Cardiac muscle cell (in vitro differentiated cells and primary cell): ENCODE measurements at regions not wholly inside any gene's neighbourhood (a gene's known extent, or its start where the extent isn't known, plus 50 kb on each side); places are given as distances from the start of the nearest gene placed in this dataset.
A peak's percentile ranks its signal among the peaks of the same experiment; 100 is the strongest.
"Not testable (repeated sequence)": the region's sequence is repeated elsewhere in the genome, so short reads cannot be mapped to it uniquely, and the experiment has no call there.

Experiments used
- DNase-seq, 2 donors: peaks; one replicate each; pipeline versions ENCODE4 v3.0.0 to v3.0.0-alpha.2; 2010 to 2017; ENCODE audit warnings: low read depth in 1 of 2, low spot score in 1 of 2
- H3K27ac ChIP-seq: fragments of 200-600 bp; sonication (generic); 2 replicates; pipeline ENCODE4 v1.5.1; 2016
- H3K27me3 ChIP-seq: fragments of 200-600 bp; sonication (generic); 2 replicates; pipeline ENCODE4 v1.6.0; 2016; ENCODE audit warnings: control low read depth
- H3K36me3 ChIP-seq: fragments of 200-600 bp; sonication (generic); 2 replicates; pipeline ENCODE4 v1.5.1; 2016; ENCODE audit warnings: control low read depth
- H3K4me1 ChIP-seq: fragments of 200-600 bp; sonication (generic); 2 replicates; pipeline ENCODE4 v1.8.1; 2017; ENCODE audit warnings: low read depth, mild to moderate bottlenecking, mixed run types
- H3K4me3 ChIP-seq: fragments of 200-600 bp; sonication (generic); 2 replicates; pipeline ENCODE4 v1.5.1; 2016; ENCODE audit warnings: mild to moderate bottlenecking
- H3K9me3 ChIP-seq: fragments of 200-600 bp; sonication (generic); 2 replicates; pipeline ENCODE4 v1.5.1; 2017; ENCODE audit warnings: low read depth, mild to moderate bottlenecking, control low read depth
- CTCF ChIP-seq: IDR thresholded peaks from 2 replicates; pipeline ENCODE4 v1.5.1; 2012; ENCODE audit warnings: low read depth, mild to moderate bottlenecking, low read length

GRCh38 chr14:85063747-85064146 lies 466.2 kb upstream of the FLRT2 start:
- no peak overlapping the region for H3K4me3 ChIP-seq
- H3K4me1 ChIP-seq, result no peaks in the 10 kb centered on the region
- no peaks in the 10 kb centered on the region for H3K27me3 ChIP-seq
- TF ChIP-seq CTCF, result no peak
- no peaks in the 10 kb centered on the region for H3K36me3 ChIP-seq
- DNase-seq, result no peak
- no peaks in the 10 kb centered on the region for H3K9me3 ChIP-seq
- no peak overlapping the region for H3K27ac ChIP-seq

GRCh38 chr14:85071447-85071846 lies 458.5 kb upstream of the FLRT2 start:
- no peaks in the 10 kb centered on the region for H3K36me3 ChIP-seq
- H3K27me3 ChIP-seq, result no peaks in the 10 kb centered on the region
- no peak overlapping the region for H3K4me3 ChIP-seq
- DNase-seq, result peak in 1 of 2 donors; percentile 11
- no peak overlapping the region for H3K27ac ChIP-seq
- no peaks in the 10 kb centered on the region for H3K4me1 ChIP-seq
- H3K9me3 ChIP-seq, result no peaks in the 10 kb centered on the region
- no peak for TF ChIP-seq CTCF

GRCh38 chr14:85074955-85075354 lies 455.0 kb upstream of the FLRT2 start:
- Histone ChIP-seq H3K9me3 (no peaks in the 10 kb centered on the region), H3K4me1 (no peaks in the 10 kb centered on the region), H3K27ac (no peak overlapping the region), H3K36me3 (no peaks in the 10 kb centered on the region), H3K4me3 (no peak overlapping the region), H3K27me3 (no peaks in the 10 kb centered on the region)
- TF ChIP-seq CTCF, result no peak
- no peak for DNase-seq

- Histone ChIP-seq H3K9me3 (no peaks in the 10 kb centered on the region), H3K4me1 (peaks cover 9% of the 10 kb centered on the region), H3K27me3 (no peaks in the 10 kb centered on the region), H3K4me3 (no peak overlapping the region), H3K27ac (no peak overlapping the region), H3K36me3 (no peaks in the 10 kb centered on the region)
- no peak for TF ChIP-seq CTCF
- no peak for DNase-seq
These were observed 454.1 kb upstream of the FLRT2 start for GRCh38 chr14:85075694-85076476.

GRCh38 chr14:85077716-85078115 lies 452.2 kb upstream of the FLRT2 start:
- H3K27me3 ChIP-seq, H3K9me3 ChIP-seq, H3K36me3 ChIP-seq, H3K27ac ChIP-seq, DNase-seq, H3K4me3 ChIP-seq: not testable (repeated sequence)
- peaks cover 13% of the 10 kb centered on the region for H3K4me1 ChIP-seq

GRCh38 chr14:85079842-85080730 lies 449.9 kb upstream of the FLRT2 start:
- no peak for TF ChIP-seq CTCF
- no peaks in the 10 kb centered on the region for H3K9me3 ChIP-seq
- H3K4me1 ChIP-seq, result peaks cover 13% of the 10 kb centered on the region
- DNase-seq, result peak in 1 of 2 donors; percentile 34
- H3K4me3 ChIP-seq, result no peak overlapping the region
- H3K27me3 ChIP-seq, result no peaks in the 10 kb centered on the region
- H3K27ac ChIP-seq, result no peak overlapping the region
- no peaks in the 10 kb centered on the region for H3K36me3 ChIP-seq
